ENCODE measurements at regions not wholly inside any gene's neighbourhood (a gene's known extent, or its start where the extent isn't known, plus 50 kb on each side); places are given as distances from the start of the nearest gene placed in this dataset.

- no peak for TF ChIP-seq CTCF (conservative IDR thresholded peaks at IDR 0.05; ENCODE audit: low read depth, low read length)
- TF ChIP-seq EZH2 (IDR thresholded peaks at IDR 0.05; ENCODE audit: borderline replicate concordance, low read depth, low read length, poor library complexity, severe bottlenecking), result no peak
These were observed 137.7 kb downstream of the SPATA31D1 start for GRCh38 chr9:82126256-82126655.

All from A673 (cell line).